Middle frontal gyrus (tissue), 1 donor: ENCODE measurements at regions not wholly inside any gene's neighbourhood (a gene's known extent, or its start where the extent isn't known, plus 50 kb on each side); places are given as distances from the start of the nearest gene placed in this dataset.

Source experiments
- DNase-seq: peaks from one replicate; pipeline ENCODE4 v3.0.0-alpha.2; 2015; ENCODE audit warnings: low spot score; ENCODE audit errors: extremely low spot score

DNA sequence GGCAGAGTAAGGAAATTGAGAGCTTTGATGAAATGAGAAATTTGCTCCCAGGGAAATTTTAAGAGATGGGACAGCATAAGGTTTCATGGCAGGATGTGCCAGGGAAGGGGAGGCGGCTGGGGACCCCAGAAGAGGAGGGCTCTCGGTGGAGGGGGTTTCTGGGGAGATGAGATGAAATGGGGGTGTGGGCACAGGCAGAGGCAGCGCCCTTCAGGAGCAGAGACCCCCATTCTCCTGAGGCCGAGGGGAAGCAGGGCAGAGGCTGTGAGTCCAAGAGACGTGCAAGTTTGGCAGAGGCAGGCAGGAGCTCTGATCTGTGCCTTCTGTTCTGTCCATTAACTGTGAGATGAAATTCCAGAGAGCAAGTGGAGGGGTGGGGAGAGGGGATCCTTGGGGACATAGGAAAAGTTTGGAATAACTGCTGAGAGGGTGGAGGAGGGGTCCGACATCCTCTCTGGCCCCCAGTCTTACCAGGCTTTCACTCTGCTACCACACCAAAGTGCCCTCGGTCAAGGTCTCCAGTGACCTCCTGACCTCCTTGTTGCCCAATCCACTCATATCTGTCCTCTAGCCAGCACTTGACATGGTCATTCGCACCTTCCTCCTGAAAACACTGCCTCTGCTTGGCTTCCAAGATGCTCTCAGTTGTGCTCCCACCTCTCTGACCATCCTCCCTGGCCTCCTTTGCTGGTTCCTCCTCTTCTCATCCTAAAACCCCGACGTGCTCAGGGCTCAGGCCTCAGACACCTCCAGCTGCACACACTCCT is 108.1 kb upstream of the MVB12B start:
- DNase-seq: no peak

DNA sequence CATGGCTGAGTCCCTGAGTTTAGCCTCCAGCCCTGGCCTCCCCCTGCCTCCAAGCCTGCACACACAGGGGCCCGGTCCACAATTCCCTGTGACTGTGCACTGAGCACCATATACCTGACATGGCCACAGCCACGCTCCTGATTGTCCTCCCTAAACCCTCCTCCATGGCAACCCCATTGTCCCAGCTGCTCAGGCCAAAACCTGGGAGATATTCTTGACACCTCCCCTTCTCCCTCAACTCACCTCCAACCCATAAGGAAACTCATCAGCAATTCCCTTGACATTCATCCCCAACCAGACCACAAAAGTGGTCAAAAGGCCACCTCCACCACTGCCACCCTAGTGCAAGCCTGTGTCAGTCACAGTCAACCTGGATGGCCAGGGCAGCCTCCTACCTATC is 107.5 kb upstream of the MVB12B start:
- no peak for DNase-seq

DNA sequence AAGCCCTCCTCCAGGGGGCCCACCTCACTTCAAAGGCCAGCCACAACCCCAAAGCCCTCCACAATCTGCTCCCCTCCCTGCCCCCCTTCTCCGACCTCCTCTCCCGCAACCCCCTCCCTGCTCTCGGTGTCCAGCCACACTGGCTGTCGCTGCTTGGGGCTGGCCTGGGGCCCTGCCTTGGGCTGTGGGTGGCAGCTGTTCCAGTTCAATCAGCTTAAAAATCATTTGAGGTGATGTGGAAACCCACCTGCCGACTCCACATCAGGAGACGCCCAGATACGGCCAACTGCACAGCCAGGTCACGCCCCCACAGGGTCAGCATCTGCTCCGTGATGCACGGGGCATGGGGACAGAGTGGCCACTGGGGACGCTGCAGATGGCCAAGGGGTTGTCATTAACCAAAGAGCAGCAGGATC is 107.0 kb upstream of the MVB12B start:
- DNase-seq: no peak

DNA sequence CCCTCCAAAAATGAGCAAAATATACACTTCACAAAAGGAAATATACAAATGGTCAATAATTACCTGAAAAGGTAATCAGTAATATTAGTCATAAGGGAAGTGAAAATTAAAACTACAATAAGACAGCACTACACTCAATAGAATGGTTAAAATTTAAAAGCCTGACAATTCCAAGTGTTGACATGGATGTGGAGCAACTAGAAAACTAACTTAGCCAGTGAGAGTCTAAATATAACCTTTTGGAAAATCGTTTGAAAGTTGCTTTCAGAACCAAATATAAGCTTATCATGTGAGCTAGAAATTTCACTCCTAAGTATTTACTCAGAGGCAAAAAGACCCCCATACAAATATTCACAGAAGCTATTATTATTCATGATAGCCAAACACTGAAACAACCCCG is 105.1 kb upstream of the MVB12B start:
- no peak for DNase-seq

DNA sequence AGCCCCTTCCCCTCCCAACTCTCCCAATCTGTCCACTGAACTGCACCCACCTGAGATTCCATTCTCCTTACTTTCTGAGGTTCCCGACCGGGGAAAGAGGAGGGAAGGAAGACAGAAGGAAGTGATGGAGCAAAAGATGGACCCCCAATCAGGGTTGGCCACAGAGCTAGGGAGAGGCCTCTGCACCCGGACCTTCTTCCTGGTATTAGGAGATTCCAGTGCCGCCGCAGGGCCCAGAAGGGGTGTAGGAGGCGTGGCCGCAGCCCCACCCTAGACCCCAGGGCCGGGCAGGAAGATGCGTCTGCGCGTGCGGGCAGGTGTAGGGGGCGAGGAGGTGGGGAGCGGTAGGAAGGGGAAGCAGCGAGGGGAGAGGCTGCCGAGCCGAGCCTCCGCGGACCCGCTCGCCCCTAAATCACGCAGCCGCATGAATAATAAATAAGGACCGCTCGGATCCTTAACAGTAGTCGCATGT is 104.2 kb upstream of the MVB12B start:
- DNase-seq: no peak

DNA sequence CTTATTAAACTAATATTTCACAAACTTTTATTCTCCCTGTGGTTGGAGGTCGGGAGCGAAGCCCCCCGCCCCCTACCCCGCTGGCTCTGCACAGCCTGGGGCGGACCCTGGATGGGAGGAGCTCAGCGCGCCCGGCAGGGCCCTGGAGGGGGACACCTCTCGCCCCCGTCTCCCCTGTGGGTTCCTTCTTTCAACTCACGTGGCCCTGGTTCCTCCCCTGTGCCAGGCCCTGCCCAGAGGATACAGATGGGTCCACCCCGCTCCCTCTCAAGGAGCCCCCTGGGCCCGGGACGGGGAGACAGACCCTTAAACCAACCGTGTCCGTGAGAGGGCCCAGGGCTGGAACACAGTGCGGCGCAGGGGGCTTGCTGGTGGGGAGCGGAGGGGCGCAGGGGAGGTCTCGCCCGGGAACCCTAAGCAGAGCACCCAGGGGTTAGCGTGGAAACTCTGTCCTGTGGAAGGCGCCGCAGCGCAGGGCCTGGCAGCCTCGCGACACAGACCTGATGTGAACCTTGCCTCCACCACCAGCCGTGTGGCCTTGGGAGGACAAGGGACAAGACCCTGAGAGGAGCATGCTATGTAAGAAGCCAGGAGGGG is 103.7 kb upstream of the MVB12B start:
- DNase-seq: no peak

DNA sequence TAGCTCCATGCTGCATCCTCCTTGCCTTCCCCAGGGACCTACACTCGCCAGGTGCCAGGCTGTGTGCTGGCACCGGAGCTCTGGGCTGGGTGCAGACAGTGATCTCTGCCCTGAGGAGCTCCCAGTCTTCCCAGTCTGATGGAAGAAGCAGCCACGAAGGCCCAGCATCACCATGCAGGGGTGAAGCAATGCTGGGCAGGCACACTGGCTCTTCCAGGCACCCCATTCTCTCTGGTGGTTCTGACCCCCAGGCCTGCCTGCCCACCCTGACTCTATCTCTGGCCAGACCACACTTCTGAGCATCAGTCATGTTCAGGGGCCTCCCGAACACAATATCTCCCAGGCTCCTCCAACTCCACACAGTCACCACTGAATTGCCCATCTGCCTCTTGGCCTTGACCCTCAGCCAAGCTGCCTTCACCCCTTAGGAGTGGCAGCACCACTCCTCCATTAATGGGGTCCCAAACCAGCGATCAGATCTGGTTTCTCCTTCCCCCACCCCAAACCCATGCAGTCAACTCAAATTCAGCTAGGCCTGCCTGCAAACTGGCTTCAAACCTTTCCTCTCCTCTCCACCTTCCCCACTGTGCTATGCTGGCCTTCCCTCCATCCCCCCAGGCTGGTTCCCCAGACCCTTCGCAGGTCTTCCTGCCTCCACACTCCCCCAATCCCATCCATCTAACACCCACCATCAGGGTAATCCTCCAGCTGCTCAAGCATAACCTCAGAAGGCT is 102.7 kb upstream of the MVB12B start:
- DNase-seq: no peak

DNA sequence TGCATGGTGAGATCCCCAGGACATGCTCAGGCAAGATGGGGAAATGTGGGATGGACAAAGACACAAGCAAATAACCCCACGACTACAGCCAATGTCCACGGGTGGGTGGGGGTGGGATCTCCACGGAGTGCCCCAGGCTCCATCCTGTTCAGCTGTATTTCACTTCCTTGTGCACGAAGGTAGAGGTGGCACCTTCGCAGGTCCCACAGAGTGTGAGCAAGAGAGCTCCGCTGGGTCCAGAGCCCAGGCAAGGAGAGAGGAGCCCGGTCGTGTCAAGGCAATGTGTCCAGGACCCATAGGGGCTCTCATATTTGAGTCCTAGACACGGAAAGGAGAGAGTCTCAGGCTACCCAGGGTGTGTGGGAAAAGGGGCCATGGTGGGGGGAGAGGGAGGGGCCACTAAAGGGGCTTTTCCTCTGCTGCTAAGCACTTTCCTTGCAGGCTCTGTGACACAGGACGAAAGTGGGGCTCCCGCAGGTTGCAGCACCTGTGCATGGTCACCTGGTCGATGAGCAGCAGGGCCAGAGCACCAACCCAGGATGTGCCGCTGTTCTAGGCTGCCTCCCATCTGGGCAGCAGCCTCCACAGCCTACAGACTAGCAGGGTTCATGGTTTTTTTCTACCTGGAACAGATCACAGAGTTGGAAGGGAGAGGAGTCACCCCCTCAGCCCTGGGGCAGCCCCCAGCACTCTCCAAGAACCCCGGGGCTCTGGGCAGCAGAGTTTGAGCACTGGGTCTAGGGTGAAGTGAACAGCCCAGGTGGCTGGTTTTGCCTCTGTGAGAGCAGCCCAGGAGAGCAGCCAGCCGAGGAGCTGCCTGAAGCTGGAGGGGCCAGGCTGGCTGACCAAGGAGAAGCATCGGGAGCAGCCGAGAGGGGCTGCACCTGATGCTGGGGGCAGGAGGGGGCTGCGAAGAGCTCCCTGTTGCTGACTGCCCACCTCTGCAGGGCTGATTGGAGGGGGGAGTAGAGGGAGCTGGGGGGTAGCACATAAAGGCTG is 100.7 kb upstream of the MVB12B start:
- DNase-seq: no peak

DNA sequence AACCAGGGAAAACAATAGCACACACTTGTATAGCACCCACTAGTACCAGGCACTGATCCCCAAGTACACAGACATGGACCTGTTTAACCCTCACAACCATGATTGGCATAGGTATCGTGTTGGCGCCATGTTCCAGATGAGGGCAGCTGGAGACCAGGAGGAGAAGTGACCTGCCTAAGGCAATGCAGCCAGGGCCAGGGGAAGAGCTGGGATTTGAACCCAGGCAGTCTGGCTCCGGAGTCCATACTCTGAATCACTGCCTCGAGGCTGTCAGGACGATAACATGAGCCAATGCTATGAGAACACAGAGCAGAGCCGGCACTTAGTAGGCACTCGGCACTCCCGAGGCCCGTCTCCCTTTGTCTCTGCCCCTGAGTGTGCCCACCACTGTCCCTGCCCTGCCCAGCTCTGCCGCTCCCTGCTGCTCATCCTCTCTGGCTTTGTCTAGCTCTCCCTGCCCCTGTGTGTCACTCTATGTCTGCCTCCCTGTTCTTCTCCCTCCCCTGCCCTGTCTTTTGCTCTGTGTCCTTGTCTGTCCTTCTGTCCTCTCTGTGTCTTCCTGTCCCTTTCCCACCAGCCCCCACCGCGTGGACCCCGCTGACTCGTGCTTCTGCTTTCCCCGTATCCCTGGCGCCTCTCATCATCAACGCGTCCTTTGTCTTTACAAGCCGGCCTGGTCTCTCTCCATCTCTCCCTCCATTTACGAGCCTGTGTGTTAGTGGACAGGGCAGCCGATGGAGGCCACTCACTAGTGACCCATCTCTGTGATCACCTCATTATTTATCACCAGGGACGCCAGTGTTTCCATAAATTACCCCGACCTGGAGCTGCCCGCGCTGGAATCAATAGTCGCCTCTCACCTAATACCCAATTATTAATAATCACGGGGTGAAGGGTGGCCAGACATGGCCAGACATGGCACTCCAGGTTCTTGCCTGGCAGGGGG is 99.4 kb upstream of the MVB12B start:
- DNase-seq: no peak

DNA sequence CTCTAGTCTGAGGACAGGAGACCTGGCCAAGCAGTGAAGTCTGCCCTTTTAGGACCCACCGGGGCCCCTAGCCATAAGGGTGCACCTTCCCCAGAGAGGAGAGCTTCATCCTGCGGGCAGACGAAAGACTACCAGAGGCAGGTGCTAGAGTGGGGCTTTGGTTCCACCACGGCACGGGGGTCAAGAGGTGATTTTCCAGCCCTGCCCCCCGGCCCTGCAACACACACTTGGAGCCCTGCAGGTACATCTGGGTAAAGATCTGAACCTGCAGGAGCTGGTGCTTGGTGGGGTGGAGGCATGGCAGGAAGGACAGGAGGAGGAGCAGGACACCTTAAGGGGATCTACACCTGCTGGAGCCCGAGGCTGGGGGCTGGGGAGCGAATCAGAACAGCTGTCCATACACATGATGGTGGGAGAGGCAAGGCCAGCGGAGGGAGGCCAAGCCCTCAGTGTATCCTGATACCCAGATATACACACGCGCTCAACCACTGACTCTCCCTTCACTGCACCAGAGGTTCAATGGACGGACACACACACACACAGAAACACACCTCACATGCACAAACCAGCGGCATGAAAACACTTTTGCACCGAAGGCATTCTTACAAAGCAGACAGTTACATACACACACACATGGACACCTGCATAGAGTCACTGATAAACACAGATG is 98.4 kb upstream of the MVB12B start:
- no peak for DNase-seq

DNA sequence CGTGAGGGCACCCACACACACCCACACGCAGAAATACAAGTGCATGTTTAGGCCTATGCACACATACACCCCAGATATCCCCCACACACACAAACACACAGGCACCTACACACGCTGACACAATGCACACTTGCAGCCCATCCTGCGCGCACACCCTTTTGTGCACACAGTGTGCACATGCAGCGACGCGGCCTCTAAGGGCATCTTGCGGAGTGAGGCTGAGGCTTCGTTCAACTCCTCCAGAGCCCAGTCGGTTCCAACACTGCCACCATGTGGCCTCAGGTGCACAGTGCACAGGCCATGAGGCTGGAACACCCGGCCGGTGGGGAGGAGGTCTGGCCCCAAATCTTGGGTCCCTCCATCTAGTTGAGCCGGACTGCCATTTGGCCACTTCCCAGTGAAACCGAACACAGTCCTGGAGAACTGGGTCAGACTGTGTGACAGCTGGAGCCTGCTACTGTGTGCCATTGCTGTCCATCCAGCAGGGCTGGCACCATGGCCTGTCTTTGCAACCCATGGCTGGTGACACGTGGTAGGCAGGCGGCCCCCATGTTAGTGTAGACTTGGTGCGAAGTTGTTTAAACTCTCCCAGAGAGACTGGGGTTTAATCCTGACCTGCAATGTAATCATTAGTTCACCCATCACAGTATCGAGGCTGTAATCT is 97.7 kb upstream of the MVB12B start:
- DNase-seq: peak; percentile 71

- no peak for DNase-seq
Measured at GRCh38 chr9:126229501-126229900, 97.1 kb upstream of the MVB12B start.

DNA sequence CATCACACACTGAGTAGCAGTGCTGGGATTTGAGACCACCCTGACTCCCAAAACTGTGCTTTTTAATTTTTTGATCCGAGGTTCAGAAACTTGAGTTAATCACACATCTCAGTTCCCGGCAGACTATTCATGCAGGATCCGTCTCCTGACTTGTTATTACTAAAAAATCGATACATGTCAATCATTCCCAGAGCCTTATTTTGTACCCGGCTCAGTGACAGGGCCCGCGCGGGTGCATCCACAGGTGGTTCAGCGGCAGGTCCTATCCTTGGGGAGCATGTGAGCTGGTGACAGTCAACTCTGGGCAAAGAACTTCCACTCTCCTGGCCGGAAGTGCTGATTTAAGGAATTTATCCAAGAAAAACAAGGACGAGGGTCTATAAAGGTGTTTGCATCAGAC is 95.9 kb upstream of the MVB12B start:
- no peak for DNase-seq

- no peak for DNase-seq
Measured at GRCh38 chr9:126232461-126232860, 94.2 kb upstream of the MVB12B start.

- DNase-seq: no peak
Measured at GRCh38 chr9:126233175-126233574, 93.5 kb upstream of the MVB12B start.

DNA sequence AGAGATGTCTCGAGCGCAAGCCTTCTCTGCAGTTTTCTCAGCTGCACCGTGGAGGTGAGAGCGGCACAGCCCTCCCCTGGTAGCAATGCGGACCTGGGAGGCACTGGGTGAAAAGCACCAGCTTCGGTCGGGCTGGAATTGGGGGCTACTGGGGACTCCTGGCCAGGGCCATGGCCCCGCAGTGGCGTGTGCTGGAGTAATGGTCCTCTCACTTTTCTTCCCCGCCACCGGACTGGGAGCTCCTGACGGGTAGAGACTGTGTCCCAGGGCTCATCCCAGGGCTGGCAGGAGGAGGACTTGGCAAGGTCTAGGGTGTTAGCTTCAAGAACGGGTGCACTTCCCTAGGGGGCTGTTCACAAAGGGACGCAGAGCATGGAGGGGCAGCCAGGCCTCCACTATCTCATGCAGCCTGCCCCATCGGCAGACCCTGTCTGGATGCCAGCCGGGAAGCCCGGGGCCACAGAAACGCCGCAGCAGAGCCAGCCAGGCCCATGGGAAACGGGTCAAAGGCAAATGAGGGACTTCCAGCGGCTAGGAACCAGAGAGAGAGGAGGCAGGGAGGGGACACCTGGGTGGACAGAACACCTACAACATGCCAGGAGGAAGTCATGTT is 92.6 kb upstream of the MVB12B start:
- no peak for DNase-seq

- no peak for DNase-seq
Measured at GRCh38 chr9:126234681-126235335, 91.8 kb upstream of the MVB12B start.
